Ascending aorta (tissue), 2 donors: ENCODE measurements at regions not wholly inside any gene's neighbourhood (a gene's known extent, or its start where the extent isn't known, plus 50 kb on each side); places are given as distances from the start of the nearest gene placed in this dataset.

ENCODE experiments used
- DNase-seq, 2 donors: peaks; one replicate each; pipeline ENCODE4 v3.0.0-alpha.2; 2019; ENCODE audit warnings: low spot score in 2 of 2
- H3K27ac ChIP-seq, 2 donors: fragments of 200-600 bp; sonication (generic); one replicate each; pipeline ENCODE4 v1.5.1; 2016 to 2017; ENCODE audit warnings: mild to moderate bottlenecking in 1 of 2
- H3K27me3 ChIP-seq: fragments of 200-600 bp; sonication (generic); one replicate; pipeline ENCODE4 v1.5.1; 2017
- H3K36me3 ChIP-seq, 2 donors: fragments of 200-600 bp; sonication (generic); one replicate each; pipeline ENCODE4 v1.5.1; 2016
- H3K4me1 ChIP-seq, 2 donors: fragments of 200-600 bp; sonication (generic); one replicate each; pipeline ENCODE4 v1.5.1; 2016 to 2017; ENCODE audit warnings: mild to moderate bottlenecking in 1 of 2
- H3K4me3 ChIP-seq, 2 donors: fragments of 200-600 bp; sonication (generic); one replicate each; pipeline ENCODE4 v1.5.1; 2016 to 2017; ENCODE audit warnings: mild to moderate bottlenecking in 1 of 2
- H3K9me3 ChIP-seq, 2 donors: fragments of 200-600 bp; sonication (generic); one replicate each; pipeline ENCODE4 v1.5.1; 2016
- CTCF ChIP-seq, 3 experiments: fragments of 200-600 bp in 2 of 3; fragments of 450-650 bp in 1 of 3; sonication (generic) in 2 of 3; IDR thresholded peaks; one replicate each; pipeline ENCODE4 v1.5.1; 2016 to 2019; ENCODE audit warnings: antibody characterized with exemption in 3 of 3, mild to moderate bottlenecking in 1 of 3, moderate library complexity in 1 of 3
- intact Hi-C: fragments of 100-400 bp; cut with DNase I; formaldehyde crosslinking; loops from one replicate; pipeline ENCODE4 v1.15.1; 2023

GRCh38 chr14:71583194-71583593, 349.0 kb upstream of the RGS6 start:
- H3K27me3 ChIP-seq: no peaks in the 10 kb centered on the region
- peaks cover 0 to 8% of the 10 kb centered on the region in 2 donors for H3K4me1 ChIP-seq
- no peaks in the 10 kb centered on the region for H3K9me3 ChIP-seq
- intact Hi-C loops: no loop called here
- no peak for DNase-seq
- no peak overlapping the region for H3K27ac ChIP-seq
- H3K36me3 ChIP-seq: no peaks in the 10 kb centered on the region
- H3K4me3 ChIP-seq: no peak overlapping the region
- no peak for TF ChIP-seq CTCF (IDR thresholded peaks at IDR 0.05)

- intact Hi-C loops: no loop called here
- no peaks in the 10 kb centered on the region for H3K27me3 ChIP-seq
- H3K27ac ChIP-seq: no peak overlapping the region
- no peaks in the 10 kb centered on the region for H3K9me3 ChIP-seq
- H3K36me3 ChIP-seq: no peaks in the 10 kb centered on the region
- TF ChIP-seq CTCF (IDR thresholded peaks at IDR 0.05): no peak
- no peak for DNase-seq
- H3K4me1 ChIP-seq: peaks cover 0 to 8% of the 10 kb centered on the region in 2 donors
- no peak overlapping the region for H3K4me3 ChIP-seq
Measured at GRCh38 chr14:71583705-71584104, 348.5 kb upstream of the RGS6 start.

GRCh38 chr14:71585361-71585760, 346.9 kb upstream of the RGS6 start:
- no peak for DNase-seq
- Histone ChIP-seq H3K27me3 (no peaks in the 10 kb centered on the region), H3K27ac (no peak overlapping the region), H3K9me3 (no peaks in the 10 kb centered on the region), H3K4me1 (peaks cover 0 to 12% of the 10 kb centered on the region in 2 donors), H3K4me3 (no peak overlapping the region), H3K36me3 (no peaks in the 10 kb centered on the region)
- no peak for TF ChIP-seq CTCF (IDR thresholded peaks at IDR 0.05)
- intact Hi-C loops: loop anchor here (5.0 kb wide), 1 partner anchor 48 kb away; no protein-coding TSS in a partner anchor

- DNase-seq: no peak
- Histone ChIP-seq H3K9me3 (no peaks in the 10 kb centered on the region), H3K4me3 (peak overlapping the region; percentile 43 to 52), H3K27ac (peak overlapping the region; percentile 13 to 48), H3K4me1 (peaks cover 0 to 12% of the 10 kb centered on the region in 2 donors), H3K27me3 (no peaks in the 10 kb centered on the region), H3K36me3 (no peaks in the 10 kb centered on the region)
- intact Hi-C loops: loop anchor here (5.0 kb wide), 1 partner anchor 49 kb away; no protein-coding TSS in a partner anchor
- no peak for TF ChIP-seq CTCF (IDR thresholded peaks at IDR 0.05)
Measured at GRCh38 chr14:71586131-71586897, 345.9 kb upstream of the RGS6 start.

- intact Hi-C loops: loop anchor here (5.0 kb wide), 1 partner anchor 51 kb away; no protein-coding TSS in a partner anchor
- H3K27ac ChIP-seq: no peak overlapping the region
- peaks cover 0 to 21% of the 10 kb centered on the region in 2 donors for H3K4me1 ChIP-seq
- no peaks in the 10 kb centered on the region for H3K9me3 ChIP-seq
- TF ChIP-seq CTCF (IDR thresholded peaks at IDR 0.05): no peak
- H3K4me3 ChIP-seq: no peak overlapping the region
- no peaks in the 10 kb centered on the region for H3K27me3 ChIP-seq
- no peaks in the 10 kb centered on the region for H3K36me3 ChIP-seq
- no peak for DNase-seq
Measured at GRCh38 chr14:71588028-71588427, 344.2 kb upstream of the RGS6 start.
